WERI-Rb-1 (cell line): ENCODE measurements at regions not wholly inside any gene's neighbourhood (a gene's known extent, or its start where the extent isn't known, plus 50 kb on each side); places are given as distances from the start of the nearest gene placed in this dataset.

Experiments
- DNase-seq: peaks from one replicate; pipeline ENCODE4 v3.0.0-alpha.2; 2020
- H3K27ac ChIP-seq: fragments of 250-450 bp; sonication (Bioruptor Pico); 2 replicates; pipeline ENCODE4 v1.5.1; 2020; ENCODE audit warnings: mild to moderate bottlenecking, moderate library complexity
- H3K27me3 ChIP-seq: fragments of 250-450 bp; sonication (Bioruptor Pico); 2 replicates; pipeline ENCODE4 v1.5.1; 2021; ENCODE audit warnings: mild to moderate bottlenecking, low read depth, moderate library complexity; ENCODE audit not compliant: insufficient read depth, severe bottlenecking
- H3K36me3 ChIP-seq: fragments of 250-450 bp; sonication (Bioruptor Pico); 2 replicates; pipeline ENCODE4 v1.5.1; 2020; ENCODE audit warnings: mild to moderate bottlenecking, moderate library complexity
- H3K4me3 ChIP-seq: 2 replicates; pipeline ENCODE4 v1.5.1; 2011; ENCODE audit warnings: low read depth, mild to moderate bottlenecking, control low read depth, low read length
- H3K9me3 ChIP-seq: fragments of 250-450 bp; sonication (Bioruptor Pico); 2 replicates; pipeline ENCODE4 v1.5.1; 2021; ENCODE audit warnings: mild to moderate bottlenecking, moderate library complexity; ENCODE audit not compliant: severe bottlenecking
- TF ChIP-seq, protein P1 (sequence below): IDR thresholded peaks from 2 replicates; pipeline ENCODE4 v1.5.1; 2011; ENCODE audit warnings: low read depth, mild to moderate bottlenecking, control low read depth, inconsistent platforms, low read length

DNA sequence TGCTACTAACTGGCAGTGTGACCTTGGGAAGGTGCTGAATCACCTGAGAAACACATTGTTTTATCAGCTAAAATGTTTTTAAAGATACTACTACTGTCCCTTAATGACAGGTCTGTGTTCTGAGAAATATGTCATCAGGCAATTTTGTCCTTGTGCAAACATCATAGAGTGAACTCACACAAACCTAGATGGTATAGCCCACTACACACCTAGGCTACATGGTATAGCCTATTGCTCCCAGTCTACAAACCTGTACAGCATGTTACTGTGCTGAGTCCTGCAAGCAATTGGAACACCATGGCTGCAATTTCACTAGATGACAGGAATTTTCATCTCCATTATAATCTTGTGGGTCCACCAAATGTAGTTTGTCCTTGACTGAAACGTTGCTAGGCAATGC, 101.3 kb upstream of the GUCY1A1 start:
- Histone ChIP-seq H3K4me3 (no peak overlapping the region), H3K36me3 (no peaks in the 10 kb centered on the region), H3K27me3 (no peaks in the 10 kb centered on the region), H3K27ac (no peak overlapping the region), H3K9me3 (no peaks in the 10 kb centered on the region)
- TF ChIP-seq, protein P1, sequence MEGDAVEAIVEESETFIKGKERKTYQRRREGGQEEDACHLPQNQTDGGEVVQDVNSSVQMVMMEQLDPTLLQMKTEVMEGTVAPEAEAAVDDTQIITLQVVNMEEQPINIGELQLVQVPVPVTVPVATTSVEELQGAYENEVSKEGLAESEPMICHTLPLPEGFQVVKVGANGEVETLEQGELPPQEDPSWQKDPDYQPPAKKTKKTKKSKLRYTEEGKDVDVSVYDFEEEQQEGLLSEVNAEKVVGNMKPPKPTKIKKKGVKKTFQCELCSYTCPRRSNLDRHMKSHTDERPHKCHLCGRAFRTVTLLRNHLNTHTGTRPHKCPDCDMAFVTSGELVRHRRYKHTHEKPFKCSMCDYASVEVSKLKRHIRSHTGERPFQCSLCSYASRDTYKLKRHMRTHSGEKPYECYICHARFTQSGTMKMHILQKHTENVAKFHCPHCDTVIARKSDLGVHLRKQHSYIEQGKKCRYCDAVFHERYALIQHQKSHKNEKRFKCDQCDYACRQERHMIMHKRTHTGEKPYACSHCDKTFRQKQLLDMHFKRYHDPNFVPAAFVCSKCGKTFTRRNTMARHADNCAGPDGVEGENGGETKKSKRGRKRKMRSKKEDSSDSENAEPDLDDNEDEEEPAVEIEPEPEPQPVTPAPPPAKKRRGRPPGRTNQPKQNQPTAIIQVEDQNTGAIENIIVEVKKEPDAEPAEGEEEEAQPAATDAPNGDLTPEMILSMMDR = no peak
- no peak for DNase-seq

DNA sequence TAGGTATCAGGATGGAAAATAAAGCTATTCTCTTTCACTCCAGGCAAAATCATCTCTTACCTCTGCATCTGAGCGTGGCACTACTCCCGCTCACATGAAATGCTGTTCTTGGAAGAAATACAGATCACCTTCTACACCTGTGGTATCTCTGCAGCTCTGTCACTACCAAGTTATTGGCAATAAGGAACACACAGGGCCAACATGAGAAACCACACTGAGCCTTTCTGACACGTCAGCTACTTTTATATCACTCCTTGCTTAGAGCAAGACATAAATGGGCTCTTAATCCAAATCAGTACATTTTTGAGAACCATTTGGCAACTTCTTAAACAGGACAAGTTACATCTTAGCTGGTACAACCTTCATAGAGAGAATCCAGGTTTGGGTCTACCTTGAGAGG, 101.8 kb upstream of the GUCY1A1 start:
- no peaks in the 10 kb centered on the region for H3K9me3 ChIP-seq
- H3K27ac ChIP-seq = no peak overlapping the region
- TF ChIP-seq, protein P1 = no peak
- no peak overlapping the region for H3K4me3 ChIP-seq
- no peak for DNase-seq
- H3K36me3 ChIP-seq = no peaks in the 10 kb centered on the region
- H3K27me3 ChIP-seq = no peaks in the 10 kb centered on the region

DNA sequence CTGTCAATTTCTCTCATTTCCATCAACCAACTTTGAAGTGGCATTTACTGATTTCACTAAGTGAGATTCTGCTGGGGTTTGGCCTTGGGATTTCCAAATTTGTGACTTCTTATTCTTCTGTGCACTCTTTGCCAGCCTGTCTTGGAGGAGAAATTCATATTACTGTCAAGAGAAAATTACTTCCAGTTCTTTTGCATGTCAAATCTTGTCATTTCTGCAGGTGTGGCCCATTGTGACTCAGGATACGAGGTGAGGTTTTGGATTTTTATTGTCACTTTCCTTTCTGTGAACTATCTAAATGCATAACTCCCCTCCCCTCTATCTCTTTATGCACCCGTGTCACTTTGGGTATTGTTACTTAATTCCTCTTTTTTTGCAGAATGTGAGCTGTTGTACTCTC, 102.6 kb upstream of the GUCY1A1 start:
- no peaks in the 10 kb centered on the region for H3K27me3 ChIP-seq
- DNase-seq = no peak
- no peak overlapping the region for H3K27ac ChIP-seq
- TF ChIP-seq, protein P1 = no peak
- H3K36me3 ChIP-seq = no peaks in the 10 kb centered on the region
- no peaks in the 10 kb centered on the region for H3K9me3 ChIP-seq
- no peak overlapping the region for H3K4me3 ChIP-seq

DNA sequence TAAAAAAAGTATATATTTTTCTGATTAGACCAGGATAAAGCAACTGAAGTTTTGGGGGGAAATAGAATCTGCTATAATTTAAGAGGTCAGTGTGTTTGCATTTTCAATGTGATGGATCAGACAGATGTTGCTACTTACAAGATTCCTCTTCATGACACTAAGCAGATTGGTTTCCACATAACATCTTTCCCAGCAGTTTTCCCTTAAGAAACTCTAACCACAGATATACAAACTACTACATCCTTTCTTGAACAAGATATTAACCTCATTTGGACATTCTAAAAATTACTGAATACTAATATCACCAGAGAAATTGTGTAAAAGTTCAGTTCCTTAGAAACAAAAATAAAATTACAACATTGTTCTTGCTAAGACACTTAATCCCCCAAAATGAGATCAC, 106.7 kb upstream of the GUCY1A1 start:
- TF ChIP-seq, protein P1 = no peak
- Histone ChIP-seq H3K36me3 (no peaks in the 10 kb centered on the region), H3K4me3 (no peak overlapping the region), H3K9me3 (no peaks in the 10 kb centered on the region), H3K27ac (no peak overlapping the region), H3K27me3 (no peaks in the 10 kb centered on the region)
- no peak for DNase-seq

DNA sequence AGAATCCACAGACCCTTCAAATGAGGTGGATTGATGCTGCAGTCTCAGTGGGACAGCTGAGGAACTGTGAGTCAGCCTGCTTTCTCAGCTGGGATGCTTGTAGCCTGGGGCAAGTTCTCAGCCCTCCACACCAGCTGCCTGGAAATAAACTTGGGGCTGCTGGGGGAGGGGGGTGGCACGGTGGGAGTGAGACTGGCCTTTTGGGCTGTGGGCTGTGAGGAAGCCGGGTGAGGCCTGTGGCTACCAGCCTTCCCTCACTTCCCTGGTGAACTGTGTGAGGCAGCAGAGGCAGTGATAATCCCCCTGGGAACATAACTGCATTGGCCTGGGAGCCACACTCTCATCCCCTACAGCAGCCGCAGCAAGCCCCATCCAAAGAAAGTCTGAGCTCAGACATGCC, 114.5 kb upstream of the GUCY1A1 start:
- no peaks in the 10 kb centered on the region for H3K36me3 ChIP-seq
- TF ChIP-seq, protein P1 = no peak
- H3K27ac ChIP-seq = no peak overlapping the region
- DNase-seq = no peak
- no peak overlapping the region for H3K4me3 ChIP-seq
- H3K27me3 ChIP-seq = no peaks in the 10 kb centered on the region
- H3K9me3 ChIP-seq = no peaks in the 10 kb centered on the region

DNA sequence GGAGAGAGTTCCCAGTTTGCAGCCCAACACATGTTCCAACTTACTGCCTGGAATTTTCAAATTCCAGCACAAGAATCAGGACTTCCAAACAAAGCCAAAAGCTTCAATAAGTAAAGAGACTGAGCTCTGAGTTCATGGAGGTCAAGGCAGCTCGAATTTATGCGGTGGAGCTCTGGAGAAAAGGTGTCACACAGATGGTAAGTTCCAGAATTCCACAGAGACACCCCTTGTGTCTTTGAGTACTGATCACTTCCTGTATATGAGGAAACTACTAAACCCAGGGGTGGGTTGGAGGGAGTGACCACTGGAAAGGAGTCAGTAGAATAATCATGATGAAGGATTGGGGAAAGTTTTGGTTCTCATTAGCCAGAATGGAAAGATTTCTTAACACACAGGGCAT, 118.5 kb upstream of the GUCY1A1 start:
- Histone ChIP-seq H3K27ac (no peak overlapping the region), H3K9me3 (no peaks in the 10 kb centered on the region), H3K27me3 (no peaks in the 10 kb centered on the region), H3K4me3 (no peak overlapping the region), H3K36me3 (no peaks in the 10 kb centered on the region)
- no peak for DNase-seq
- TF ChIP-seq, protein P1 = no peak
